Gastroesophageal sphincter (tissue), 4 donors: ENCODE measurements at regions not wholly inside any gene's neighbourhood (a gene's known extent, or its start where the extent isn't known, plus 50 kb on each side); places are given as distances from the start of the nearest gene placed in this dataset.

Experiments
- ATAC-seq: fragments of 150-250 bp; one replicate; pipeline ENCODE4 v1.9.1; 2016; ENCODE audit warnings: mild to moderate bottlenecking, moderate library complexity
- H3K27ac ChIP-seq, 4 donors: fragments of 200-600 bp; sonication (generic) in 3 of 4; 1 replicate in 3 of 4; 2 replicates in 1 of 4; pipeline ENCODE4 v1.5.1; 2016 to 2019
- H3K27me3 ChIP-seq: fragments of 200-600 bp; sonication (generic); one replicate; pipeline ENCODE4 v1.5.1; 2019
- H3K36me3 ChIP-seq, 2 donors: fragments of 200-600 bp; sonication (generic); one replicate each; pipeline ENCODE4 v1.5.1; 2019; ENCODE audit warnings: control low read depth in 1 of 2
- H3K4me1 ChIP-seq, 3 donors: fragments of 200-600 bp; sonication (generic); 1 replicate in 2 of 3; 2 replicates in 1 of 3; pipeline ENCODE4 v1.5.1; 2016 to 2019; ENCODE audit warnings: control low read depth in 2 of 3
- H3K4me3 ChIP-seq, 2 donors: fragments of 200-600 bp; sonication (generic); one replicate each; pipeline ENCODE4 v1.5.1; 2019; ENCODE audit warnings: mild to moderate bottlenecking in 1 of 2, moderate library complexity in 1 of 2
- H3K9me3 ChIP-seq, 3 donors: fragments of 200-600 bp; sonication (generic); one replicate each; pipeline ENCODE4 v1.5.1; 2017 to 2019; ENCODE audit warnings: control low read depth in 2 of 3
- EP300 ChIP-seq: sonication (generic); formaldehyde crosslinking; IDR thresholded peaks from one replicate; pipeline ENCODE4 v1.6.1; 2017; ENCODE audit warnings: antibody characterized with exemption, mild to moderate bottlenecking
- POLR2A ChIP-seq, 2 donors: fragments of 450-650 bp; IDR thresholded peaks; one replicate each; pipeline ENCODE4 v1.6.1; 2017; ENCODE audit warnings: antibody characterized with exemption in 2 of 2, mild to moderate bottlenecking in 2 of 2, moderate library complexity in 1 of 2
- POLR2AphosphoS5 ChIP-seq: sonication (generic); formaldehyde crosslinking; IDR thresholded peaks from one replicate; pipeline ENCODE4 v1.6.1; 2017; ENCODE audit warnings: antibody characterized with exemption
- WGBS, 2 donors: methylation state at CpG; one replicate each; pipeline ENCODE4 v1.1.5; 2018; ENCODE audit warnings: low coverage in 1 of 2; 5-methylcytosine and 5-hydroxymethylcytosine counted together
- TF ChIP-seq, protein P1 (sequence below), 4 experiments: fragments of 200-600 bp in 2 of 4; fragments of 450-650 bp in 2 of 4; sonication (generic) in 1 of 4; IDR thresholded peaks; one replicate each; pipeline ENCODE4 v1.5.1; 2017 to 2019; ENCODE audit warnings: antibody characterized with exemption in 4 of 4, mild to moderate bottlenecking in 2 of 4, moderate library complexity in 2 of 4

DNA sequence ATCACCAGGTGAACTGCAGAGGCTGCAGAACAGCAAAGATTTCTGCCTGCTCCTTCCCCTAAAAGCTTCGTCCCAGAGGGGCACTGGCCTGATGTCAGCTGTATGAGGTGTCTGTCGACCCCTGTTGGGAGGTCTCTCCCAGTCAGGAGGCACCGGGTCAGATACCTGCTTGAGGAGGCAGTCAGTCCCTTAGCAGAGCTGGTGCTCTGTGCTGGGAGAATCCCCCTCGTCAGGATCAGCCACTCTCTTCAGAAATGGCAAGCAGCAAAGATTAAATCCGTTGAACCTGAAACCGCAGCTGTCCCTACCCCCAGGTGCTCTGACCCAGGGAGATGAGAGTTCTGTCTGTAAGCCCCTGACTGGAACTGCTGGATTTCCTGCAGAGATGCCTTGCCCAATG lies 1166.3 kb upstream of the ADGRL3 start:
- no peak for ATAC-seq
- Histone ChIP-seq H3K36me3 (no peaks in the 10 kb centered on the region), H3K27ac (no peak overlapping the region), H3K4me1 (no peaks in the 10 kb centered on the region), H3K27me3 (no peaks in the 10 kb centered on the region), H3K9me3 (no peaks in the 10 kb centered on the region), H3K4me3 (no peak overlapping the region)
- WGBS, 2 donors = no CpG with 5 or more reads among the region's 6 CpGs
- TF ChIP-seq EP300 (no peak), POLR2A (IDR thresholded peaks at IDR 0.05) (no peak), POLR2AphosphoS5 (no peak)
- TF ChIP-seq, protein P1, sequence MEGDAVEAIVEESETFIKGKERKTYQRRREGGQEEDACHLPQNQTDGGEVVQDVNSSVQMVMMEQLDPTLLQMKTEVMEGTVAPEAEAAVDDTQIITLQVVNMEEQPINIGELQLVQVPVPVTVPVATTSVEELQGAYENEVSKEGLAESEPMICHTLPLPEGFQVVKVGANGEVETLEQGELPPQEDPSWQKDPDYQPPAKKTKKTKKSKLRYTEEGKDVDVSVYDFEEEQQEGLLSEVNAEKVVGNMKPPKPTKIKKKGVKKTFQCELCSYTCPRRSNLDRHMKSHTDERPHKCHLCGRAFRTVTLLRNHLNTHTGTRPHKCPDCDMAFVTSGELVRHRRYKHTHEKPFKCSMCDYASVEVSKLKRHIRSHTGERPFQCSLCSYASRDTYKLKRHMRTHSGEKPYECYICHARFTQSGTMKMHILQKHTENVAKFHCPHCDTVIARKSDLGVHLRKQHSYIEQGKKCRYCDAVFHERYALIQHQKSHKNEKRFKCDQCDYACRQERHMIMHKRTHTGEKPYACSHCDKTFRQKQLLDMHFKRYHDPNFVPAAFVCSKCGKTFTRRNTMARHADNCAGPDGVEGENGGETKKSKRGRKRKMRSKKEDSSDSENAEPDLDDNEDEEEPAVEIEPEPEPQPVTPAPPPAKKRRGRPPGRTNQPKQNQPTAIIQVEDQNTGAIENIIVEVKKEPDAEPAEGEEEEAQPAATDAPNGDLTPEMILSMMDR (IDR thresholded peaks at IDR 0.05) = no peak

- no peak for ATAC-seq
- no peaks in the 10 kb centered on the region for H3K36me3 ChIP-seq
- TF ChIP-seq POLR2A (IDR thresholded peaks at IDR 0.05) = no peak
- H3K4me3 ChIP-seq = no peak overlapping the region
- H3K9me3 ChIP-seq = no peaks in the 10 kb centered on the region
- H3K4me1 ChIP-seq = no peaks in the 10 kb centered on the region
- no peaks in the 10 kb centered on the region for H3K27me3 ChIP-seq
- 46% methylated on average over 6 of the region's 6 CpGs; no CpG with 5 or more reads in 1 of the 2 donors for WGBS, 2 donors
- H3K27ac ChIP-seq = no peak overlapping the region
These were observed 1165.8 kb upstream of the ADGRL3 start for GRCh38 chr4:60034361-60034760.

DNA sequence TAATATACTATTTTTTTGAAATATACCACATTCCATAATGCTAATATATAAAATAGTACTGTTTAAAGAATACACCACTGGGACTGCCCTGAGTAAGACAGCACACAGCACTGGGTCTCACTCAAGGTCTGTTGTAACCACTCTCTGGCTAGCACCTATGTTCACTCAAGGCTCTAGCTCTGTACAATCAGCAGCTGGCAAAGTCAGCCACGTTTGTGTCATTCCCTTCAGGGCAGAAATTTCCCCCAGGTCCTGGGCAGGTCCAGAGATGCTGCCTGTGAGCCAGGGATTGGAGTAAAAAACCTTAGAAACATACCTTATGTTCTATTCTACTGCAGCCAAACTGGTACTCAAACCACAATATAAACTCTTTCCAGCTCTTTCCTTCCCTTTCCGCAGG lies 1160.2 kb upstream of the ADGRL3 start:
- no peak overlapping the region for H3K27ac ChIP-seq
- TF ChIP-seq EP300 (no peak), POLR2AphosphoS5 (no peak), POLR2A (IDR thresholded peaks at IDR 0.05) (no peak)
- TF ChIP-seq, protein P1 (IDR thresholded peaks at IDR 0.05) = no peak

DNA sequence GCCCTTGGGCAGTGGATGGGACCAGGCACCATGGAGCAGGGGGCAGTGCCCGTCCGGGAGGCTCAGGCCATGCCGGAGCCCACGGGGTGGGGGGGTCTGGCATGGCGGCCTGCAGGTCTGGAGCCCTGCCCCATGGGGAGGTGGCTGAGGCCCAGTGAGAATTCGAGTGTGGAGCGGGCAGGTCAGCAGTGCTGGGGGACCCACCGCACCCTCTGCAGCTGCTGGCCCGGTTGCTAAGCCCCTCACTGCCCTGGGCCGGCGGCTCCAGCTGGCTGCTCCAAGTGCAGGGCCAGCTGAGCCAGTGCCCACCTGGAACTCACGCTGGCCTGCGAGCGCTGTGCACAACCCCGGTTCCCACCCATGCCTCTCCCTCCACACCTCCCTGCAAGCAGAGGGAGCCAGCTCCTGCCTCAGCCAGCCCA lies 1157.9 kb upstream of the ADGRL3 start:
- Histone ChIP-seq H3K27me3 (no peaks in the 10 kb centered on the region), H3K27ac (no peak overlapping the region), H3K4me1 (no peaks in the 10 kb centered on the region), H3K4me3 (no peak overlapping the region), H3K9me3 (peaks cover 0 to 5% (median 0%) of the 10 kb centered on the region in 3 donors), H3K36me3 (no peaks in the 10 kb centered on the region)
- ATAC-seq = no peak
- TF ChIP-seq EP300 (no peak), POLR2AphosphoS5 (no peak), POLR2A (IDR thresholded peaks at IDR 0.05) (no peak)
- TF ChIP-seq, protein P1 (IDR thresholded peaks at IDR 0.05) = no peak
- no CpG with 5 or more reads among the region's 15 CpGs for WGBS, 2 donors

More for the DNA sequence above, 1160.2 kb upstream of the ADGRL3 start:
- no peaks in the 10 kb centered on the region for H3K4me1 ChIP-seq
- H3K36me3 ChIP-seq = no peaks in the 10 kb centered on the region
- H3K27me3 ChIP-seq = no peaks in the 10 kb centered on the region
- 63 to 85% methylated on average over 2 of the region's 2 CpGs for whole genome bisulfite sequencing, 2 donors
- H3K4me3 ChIP-seq = no peak overlapping the region
- H3K9me3 ChIP-seq = peaks cover 0 to 5% (median 0%) of the 10 kb centered on the region in 3 donors
- ATAC-seq = no peak

DNA sequence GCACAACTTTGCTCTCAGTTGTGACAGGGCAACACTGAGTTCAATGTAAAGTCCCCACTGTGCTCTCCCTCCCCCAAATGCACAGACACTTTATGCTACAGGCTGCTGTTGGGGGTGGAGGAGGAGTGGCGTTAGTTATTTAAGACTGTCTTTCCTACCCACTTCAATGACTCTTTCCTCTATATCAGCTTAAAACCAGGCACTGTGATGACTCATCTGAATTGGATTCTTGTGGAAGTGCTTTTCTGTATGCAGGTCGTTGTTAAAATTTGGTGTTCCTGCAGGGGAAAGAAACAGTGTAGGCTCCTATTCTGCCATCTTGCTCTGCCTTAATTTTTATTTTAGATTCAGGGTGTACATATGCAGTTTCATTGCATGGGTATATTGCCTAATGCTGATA lies 1157.2 kb upstream of the ADGRL3 start:
- TF ChIP-seq, protein P1 (IDR thresholded peaks at IDR 0.05) = no peak
- TF ChIP-seq POLR2A (IDR thresholded peaks at IDR 0.05) (no peak), POLR2AphosphoS5 (no peak), EP300 (no peak)
- no peak for ATAC-seq
- Histone ChIP-seq H3K9me3 (peaks cover 0 to 5% (median 0%) of the 10 kb centered on the region in 3 donors), H3K27ac (no peak overlapping the region), H3K4me3 (no peak overlapping the region), H3K36me3 (no peaks in the 10 kb centered on the region), H3K27me3 (no peaks in the 10 kb centered on the region), H3K4me1 (no peaks in the 10 kb centered on the region)
- WGBS, 2 donors = 64 to 71% methylated on average over 1 to 2 of the region's 2 CpGs

- Histone ChIP-seq H3K4me1 (no peaks in the 10 kb centered on the region), H3K4me3 (no peak overlapping the region), H3K36me3 (no peaks in the 10 kb centered on the region), H3K27ac (no peak overlapping the region), H3K9me3 (no peaks in the 10 kb centered on the region), H3K27me3 (no peaks in the 10 kb centered on the region)
- TF ChIP-seq, protein P1 (IDR thresholded peaks at IDR 0.05) = no peak
- TF ChIP-seq POLR2A (IDR thresholded peaks at IDR 0.05) (no peak), EP300 (no peak), POLR2AphosphoS5 (no peak)
- ATAC-seq = no peak
These were observed 1121.1 kb upstream of the ADGRL3 start for GRCh38 chr4:60078984-60079383.
